Naive thymus-derived CD4-positive, alpha-beta T cell (primary cell): ENCODE measurements at regions not wholly inside any gene's neighbourhood (a gene's known extent, or its start where the extent isn't known, plus 50 kb on each side); places are given as distances from the start of the nearest gene placed in this dataset.

ENCODE experiments used
- ATAC-seq: fragments of 150-1000 bp; cut with Tn5 transposase; 2 replicates; pipeline ENCODE4 v1.10.0; 2021; ENCODE audit warnings: mild to moderate bottlenecking, moderate library complexity
- CTCF ChIA-PET: fragments of 350-600 bp; sonication (Branson Sonifier 250); formaldehyde crosslinking; loops from one replicate; lab custom pipeline; 2021; ENCODE audit warnings: antibody characterized with exemption; lab: Charles Lee
- POLR2A ChIA-PET: fragments of 350-600 bp; sonication (Branson Sonifier 250); formaldehyde crosslinking; loops from one replicate; lab custom pipeline; 2021; ENCODE audit warnings: antibody characterized with exemption, inconsistent platforms; lab: Charles Lee
- DNase-seq, 9 donors: peaks; one replicate each; pipeline versions ENCODE4 v3.0.0 to v3.0.0-alpha.2; 2020 to 2022; ENCODE audit warnings: mixed read lengths in 1 of 9
- H3K27ac ChIP-seq: one replicate; pipeline ENCODE4 v1.7.0; 2013; ENCODE audit warnings: mild to moderate bottlenecking, low read depth, low read length, moderate library complexity
- H3K27me3 ChIP-seq, 2 donors: one replicate each; pipeline ENCODE4 v1.7.0; 2013; ENCODE audit warnings: low read length in 2 of 2, mild to moderate bottlenecking in 2 of 2, moderate library complexity in 2 of 2; ENCODE audit not compliant: control insufficient read depth in 2 of 2, insufficient read depth in 2 of 2
- H3K36me3 ChIP-seq, 3 experiments: 1 replicate in 2 of 3; 2 replicates in 1 of 3; pipeline ENCODE4 v1.7.0; 2013; ENCODE audit warnings: low read length in 3 of 3, mild to moderate bottlenecking in 3 of 3, moderate library complexity in 1 of 3; ENCODE audit not compliant: insufficient read depth in 3 of 3, control insufficient read depth in 2 of 3
- H3K4me1 ChIP-seq, 2 donors: one replicate each; pipeline ENCODE4 v1.7.0; 2013; ENCODE audit warnings: low read length in 2 of 2, mild to moderate bottlenecking in 2 of 2, moderate library complexity in 1 of 2; ENCODE audit not compliant: control insufficient read depth in 2 of 2, insufficient read depth in 2 of 2
- H3K4me3 ChIP-seq: 2 replicates; pipeline ENCODE4 v1.7.0; 2013; ENCODE audit warnings: mild to moderate bottlenecking, low read length
- H3K9me3 ChIP-seq, 3 experiments: 1 replicate in 2 of 3; 2 replicates in 1 of 3; pipeline ENCODE4 v1.7.0; 2013; ENCODE audit warnings: low read length in 3 of 3; ENCODE audit not compliant: control insufficient read depth in 2 of 3
- H3K27ac Mint-ChIP-seq, 9 donors: one replicate each; pipeline ENCODE4 v1.8.0; 2020 to 2022; ENCODE audit warnings: mixed read lengths in 9 of 9, mild to moderate bottlenecking in 8 of 9, moderate library complexity in 5 of 9, inconsistent platforms in 2 of 9
- H3K27me3 Mint-ChIP-seq, 5 donors: one replicate each; pipeline ENCODE4 v1.8.0; 2021 to 2022; ENCODE audit warnings: mixed read lengths in 5 of 5, mild to moderate bottlenecking in 1 of 5
- H3K36me3 Mint-ChIP-seq, 5 donors: one replicate each; pipeline ENCODE4 v1.8.0; 2020 to 2022; ENCODE audit warnings: mixed read lengths in 5 of 5, mild to moderate bottlenecking in 3 of 5, inconsistent platforms in 1 of 5
- H3K4me1 Mint-ChIP-seq, 7 donors: one replicate each; pipeline ENCODE4 v1.8.0; 2020 to 2022; ENCODE audit warnings: mixed read lengths in 7 of 7, mild to moderate bottlenecking in 3 of 7, inconsistent platforms in 1 of 7
- H3K4me3 Mint-ChIP-seq, 10 donors: one replicate each; pipeline ENCODE4 v1.8.0; 2020 to 2022; ENCODE audit warnings: mild to moderate bottlenecking in 10 of 10, mixed read lengths in 10 of 10, moderate library complexity in 6 of 10, inconsistent platforms in 2 of 10
- H3K9me3 Mint-ChIP-seq, 11 donors: one replicate each; pipeline ENCODE4 v1.8.0; 2020 to 2022; ENCODE audit warnings: mixed read lengths in 11 of 11, mild to moderate bottlenecking in 4 of 11, inconsistent platforms in 1 of 11, moderate library complexity in 1 of 11
- intact Hi-C, 2 donors: fragments of 100-400 bp; cut with micrococcal nuclease; formaldehyde crosslinking; loops; one replicate each; pipeline ENCODE4 v1.15.1; 2023

- POLR2A ChIA-PET = no interaction called here
- H3K4me3 Mint-ChIP-seq = no peak overlapping the region
- DNase-seq (no peak), ATAC-seq (no peak)
- H3K4me1 Mint-ChIP-seq = peaks cover 0 to 8% (median 0%) of the 10 kb centered on the region in 7 donors
- Histone ChIP-seq H3K9me3 (no peaks in the 10 kb centered on the region), H3K36me3 (no peaks in the 10 kb centered on the region), H3K27ac (no peak overlapping the region), H3K4me1 (no peaks in the 10 kb centered on the region), H3K4me3 (no peak overlapping the region), H3K27me3 (no peaks in the 10 kb centered on the region)
- intact Hi-C loops = no loop called here
- no peaks in the 10 kb centered on the region for H3K36me3 Mint-ChIP-seq
- CTCF ChIA-PET = no interaction called here
- H3K27me3 Mint-ChIP-seq = peaks cover 3 to 19% (median 5%) of the 10 kb centered on the region in 5 donors
- H3K9me3 Mint-ChIP-seq = peaks cover 0 to 3% (median 0%) of the 10 kb centered on the region in 11 donors
- H3K27ac Mint-ChIP-seq = no peak overlapping the region
These were observed 1145.4 kb upstream of the TMEM132C start for GRCh38 chr12:127121494-127122084.

GRCh38 chr12:127125607-127126259 lies 1141.2 kb upstream of the TMEM132C start:
- H3K36me3 Mint-ChIP-seq = no peaks in the 10 kb centered on the region
- H3K4me3 ChIP-seq = no peak overlapping the region
- H3K27me3 Mint-ChIP-seq = peaks cover 0 to 32% (median 20%) of the 10 kb centered on the region in 5 donors
- ATAC-seq (peak; percentile 32), DNase-seq (peak in 1 of 9 donors; percentile 65)
- no peaks in the 10 kb centered on the region for H3K9me3 ChIP-seq
- intact Hi-C loops = no loop called here
- H3K27ac Mint-ChIP-seq = peak overlapping the region in 1 of 9 donors; percentile 31
- peaks cover 0 to 8% (median 0%) of the 10 kb centered on the region in 7 donors for H3K4me1 Mint-ChIP-seq
- no peaks in the 10 kb centered on the region for H3K27me3 ChIP-seq
- H3K4me3 Mint-ChIP-seq = no peak overlapping the region
- H3K36me3 ChIP-seq = no peaks in the 10 kb centered on the region
- no peaks in the 10 kb centered on the region for H3K4me1 ChIP-seq
- POLR2A ChIA-PET = no interaction called here
- CTCF ChIA-PET = no interaction called here
- H3K27ac ChIP-seq = no peak overlapping the region
- peaks cover 0 to 1% (median 0%) of the 10 kb centered on the region in 11 donors for H3K9me3 Mint-ChIP-seq

- H3K36me3 Mint-ChIP-seq = no peaks in the 10 kb centered on the region
- CTCF ChIA-PET = no interaction called here
- DNase-seq = no peak
- peaks cover 0 to 1% (median 0%) of the 10 kb centered on the region in 11 donors for H3K9me3 Mint-ChIP-seq
- no peak for ATAC-seq
- intact Hi-C loops = no loop called here
- no peaks in the 10 kb centered on the region for H3K4me1 ChIP-seq
- POLR2A ChIA-PET = no interaction called here
- H3K36me3 ChIP-seq = no peaks in the 10 kb centered on the region
- H3K27me3 Mint-ChIP-seq = peaks cover 0 to 30% (median 21%) of the 10 kb centered on the region in 5 donors
- no peaks in the 10 kb centered on the region for H3K9me3 ChIP-seq
- peak overlapping the region in 1 of 9 donors; percentile 31 for H3K27ac Mint-ChIP-seq
- peaks cover 0 to 8% (median 0%) of the 10 kb centered on the region in 7 donors for H3K4me1 Mint-ChIP-seq
- no peak overlapping the region for H3K27ac ChIP-seq
- H3K4me3 ChIP-seq = no peak overlapping the region
- H3K4me3 Mint-ChIP-seq = no peak overlapping the region
- H3K27me3 ChIP-seq = no peaks in the 10 kb centered on the region
These were observed 1140.7 kb upstream of the TMEM132C start for GRCh38 chr12:127126260-127126628.

- no peaks in the 10 kb centered on the region for H3K4me1 ChIP-seq
- CTCF ChIA-PET = no interaction called here
- intact Hi-C loops = no loop called here
- POLR2A ChIA-PET = no interaction called here
- H3K27me3 Mint-ChIP-seq = peaks cover 0 to 34% (median 21%) of the 10 kb centered on the region in 5 donors
- H3K27ac ChIP-seq = no peak overlapping the region
- H3K27me3 ChIP-seq = no peaks in the 10 kb centered on the region
- no peaks in the 10 kb centered on the region for H3K36me3 Mint-ChIP-seq
- H3K9me3 Mint-ChIP-seq = peaks cover 0 to under 1% (median 0%) of the 10 kb centered on the region in 11 donors
- H3K4me3 Mint-ChIP-seq = no peak overlapping the region
- no peak overlapping the region for H3K4me3 ChIP-seq
- no peaks in the 10 kb centered on the region for H3K9me3 ChIP-seq
- H3K27ac Mint-ChIP-seq = no peak overlapping the region
- peaks cover 0 to 8% (median 0%) of the 10 kb centered on the region in 7 donors for H3K4me1 Mint-ChIP-seq
- DNase-seq (no peak), ATAC-seq (no peak)
- no peaks in the 10 kb centered on the region for H3K36me3 ChIP-seq
These were observed 1139.1 kb upstream of the TMEM132C start for GRCh38 chr12:127127897-127128296.

- H3K9me3 ChIP-seq = no peaks in the 10 kb centered on the region
- peaks cover 0 to 5% (median 2%) of the 10 kb centered on the region in 11 donors for H3K9me3 Mint-ChIP-seq
- no peaks in the 10 kb centered on the region for H3K27me3 ChIP-seq
- no peaks in the 10 kb centered on the region for H3K36me3 ChIP-seq
- CTCF ChIA-PET = no interaction called here
- no peak overlapping the region for H3K4me3 Mint-ChIP-seq
- peaks cover 0 to 37% (median 21%) of the 10 kb centered on the region in 5 donors for H3K27me3 Mint-ChIP-seq
- no peaks in the 10 kb centered on the region for H3K4me1 ChIP-seq
- DNase-seq (no peak), ATAC-seq (no peak)
- POLR2A ChIA-PET = no interaction called here
- no peak overlapping the region for H3K27ac Mint-ChIP-seq
- peaks cover 0 to 4% (median 0%) of the 10 kb centered on the region in 7 donors for H3K4me1 Mint-ChIP-seq
- intact Hi-C loops = no loop called here
- no peak overlapping the region for H3K4me3 ChIP-seq
- no peak overlapping the region for H3K27ac ChIP-seq
- no peaks in the 10 kb centered on the region for H3K36me3 Mint-ChIP-seq
These were observed 1136.4 kb upstream of the TMEM132C start for GRCh38 chr12:127130506-127131124.

GRCh38 chr12:127133675-127134335 lies 1133.2 kb upstream of the TMEM132C start:
- H3K36me3 Mint-ChIP-seq = no peaks in the 10 kb centered on the region
- Histone ChIP-seq H3K27ac (no peak overlapping the region), H3K36me3 (no peaks in the 10 kb centered on the region), H3K27me3 (no peaks in the 10 kb centered on the region), H3K4me3 (no peak overlapping the region), H3K4me1 (no peaks in the 10 kb centered on the region), H3K9me3 (no peaks in the 10 kb centered on the region)
- ATAC-seq (no peak), DNase-seq (no peak)
- H3K27me3 Mint-ChIP-seq = peaks cover 5 to 27% (median 18%) of the 10 kb centered on the region in 5 donors
- intact Hi-C loops = no loop called here
- peaks cover 3 to 33% (median 7%) of the 10 kb centered on the region in 11 donors for H3K9me3 Mint-ChIP-seq
- ChIA-PET POLR2A (no interaction called here), CTCF (no interaction called here)
- no peaks in the 10 kb centered on the region for H3K4me1 Mint-ChIP-seq
- H3K4me3 Mint-ChIP-seq = no peak overlapping the region
- no peak overlapping the region for H3K27ac Mint-ChIP-seq
